Stimulated activated CD8-positive, alpha-beta memory T cell treated with anti-CD3 and anti-CD28 coated beads, Interleukin-15, amount 100 ng/mL, for 4 hours (primary cell): ENCODE measurements at regions not wholly inside any gene's neighbourhood (a gene's known extent, or its start where the extent isn't known, plus 50 kb on each side); places are given as distances from the start of the nearest gene placed in this dataset.
"Not testable (repeated sequence)": the region's sequence is repeated elsewhere in the genome, so short reads cannot be mapped to it uniquely, and the experiment has no call there.

Source experiments
- DNase-seq, 2 donors: peaks; one replicate each; pipeline ENCODE4 v3.0.0-alpha.2; 2020; ENCODE audit warnings: low read depth in 2 of 2

DNA sequence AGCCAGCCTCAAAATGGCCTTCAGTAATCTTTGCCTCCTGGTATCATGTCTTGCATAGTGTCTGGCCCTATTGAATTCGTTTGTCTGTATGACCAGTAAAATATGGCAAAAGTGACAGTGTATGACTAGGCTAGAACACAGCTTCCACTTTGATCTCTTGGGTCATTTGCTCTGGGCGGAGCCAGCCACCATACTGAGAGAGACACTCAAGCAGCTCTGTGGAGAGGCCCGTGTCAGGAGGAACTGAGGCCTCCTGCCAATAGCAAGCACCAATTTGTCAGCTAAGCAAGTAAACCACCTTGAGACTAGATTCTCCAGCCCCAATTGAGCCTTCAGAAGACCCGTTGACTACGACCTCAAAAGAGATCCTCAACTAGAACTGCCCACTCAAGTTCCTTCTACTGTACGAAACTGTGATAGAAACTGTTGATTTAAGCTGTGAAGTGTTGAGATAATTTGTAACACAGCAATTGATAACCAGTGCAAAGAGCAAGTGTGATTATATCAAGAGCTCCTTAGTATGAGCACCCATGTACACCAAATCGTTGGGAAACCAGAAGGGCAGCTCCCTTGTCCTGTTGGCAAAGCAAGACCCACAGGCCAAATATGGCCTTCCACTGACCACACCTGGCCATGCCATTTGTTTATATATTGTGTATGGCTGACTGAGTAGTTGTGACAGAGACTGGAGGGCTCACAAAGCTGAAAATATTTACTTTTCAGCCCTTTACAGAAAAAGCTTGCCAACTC lies 52.7 kb upstream of the SERBP1 start:
- DNase-seq: no peak

DNA sequence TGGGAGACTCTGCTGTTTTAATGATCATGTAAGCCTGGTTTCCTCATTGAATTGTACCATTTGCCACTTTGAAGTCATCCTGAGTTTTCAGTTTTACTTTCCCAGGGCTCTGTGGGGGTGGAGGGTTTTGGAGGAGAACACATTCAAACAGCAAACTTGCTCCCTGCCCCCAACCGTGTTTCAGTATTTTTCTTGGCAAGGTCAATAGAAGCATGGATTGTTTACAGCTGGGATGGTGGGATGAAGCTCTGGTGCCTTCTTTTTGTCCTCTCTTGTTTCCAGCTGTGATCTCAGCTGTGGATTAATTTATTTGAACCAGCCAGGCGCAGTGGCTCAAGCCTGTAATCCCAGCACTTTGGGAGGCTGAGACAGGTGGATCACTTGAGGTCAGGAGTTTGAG lies 54.3 kb upstream of the SERBP1 start:
- no peak for DNase-seq

DNA sequence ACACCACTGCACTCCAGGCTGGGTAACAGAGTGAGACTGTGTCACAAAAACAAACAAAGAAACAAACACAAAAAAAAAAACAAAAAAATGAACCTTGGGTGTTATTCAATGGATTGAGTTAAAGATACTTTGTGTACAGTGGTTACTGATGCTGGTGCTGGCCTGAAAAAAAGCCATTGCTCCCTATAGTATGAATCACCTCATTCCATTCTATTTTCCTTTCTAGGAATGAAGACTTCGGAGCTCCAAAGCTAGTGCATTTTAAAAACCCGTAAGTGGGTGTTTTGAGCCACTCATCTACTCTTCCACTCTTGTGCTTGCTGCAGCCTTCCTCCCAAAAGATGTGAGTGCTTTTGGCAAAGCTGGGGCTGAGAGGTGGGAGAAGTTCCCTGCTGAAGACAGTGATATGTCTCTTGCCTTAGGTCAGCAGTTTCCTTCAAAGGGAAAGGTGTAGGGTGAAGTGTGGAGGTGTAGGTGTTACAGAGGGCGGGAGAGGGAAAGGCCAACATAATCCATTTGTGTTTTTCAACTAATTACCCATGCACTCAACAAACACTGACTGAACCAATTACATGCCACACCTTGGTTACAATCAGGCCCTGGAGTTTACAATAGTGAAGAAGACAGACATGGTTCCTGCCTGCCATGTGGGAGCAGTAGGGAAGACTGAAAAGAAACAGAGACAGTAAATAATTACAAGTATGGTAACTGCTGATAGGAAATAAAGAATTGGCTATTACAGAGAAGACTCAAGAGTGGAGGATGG lies 55.0 kb upstream of the SERBP1 start:
- no peak for DNase-seq

DNA sequence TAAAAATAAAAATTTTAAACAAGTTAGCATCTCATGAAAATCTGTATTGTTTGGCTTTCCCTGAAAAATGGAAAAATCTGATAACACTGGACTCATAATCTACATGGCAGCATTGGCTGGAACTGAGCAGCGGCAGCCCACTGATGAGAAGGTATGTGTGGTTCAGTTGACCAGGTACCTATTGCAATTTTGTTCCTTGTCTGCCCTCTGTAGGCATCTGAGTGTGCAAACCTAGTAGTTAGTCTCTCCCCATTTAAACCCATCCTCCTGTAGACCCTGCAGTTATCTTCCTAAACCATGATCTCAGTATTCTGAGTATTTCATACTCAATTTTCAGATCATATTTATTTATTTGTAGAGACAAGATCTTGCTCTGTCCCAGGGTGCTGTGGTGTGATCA lies 59.4 kb upstream of the SERBP1 start:
- no peak for DNase-seq

DNA sequence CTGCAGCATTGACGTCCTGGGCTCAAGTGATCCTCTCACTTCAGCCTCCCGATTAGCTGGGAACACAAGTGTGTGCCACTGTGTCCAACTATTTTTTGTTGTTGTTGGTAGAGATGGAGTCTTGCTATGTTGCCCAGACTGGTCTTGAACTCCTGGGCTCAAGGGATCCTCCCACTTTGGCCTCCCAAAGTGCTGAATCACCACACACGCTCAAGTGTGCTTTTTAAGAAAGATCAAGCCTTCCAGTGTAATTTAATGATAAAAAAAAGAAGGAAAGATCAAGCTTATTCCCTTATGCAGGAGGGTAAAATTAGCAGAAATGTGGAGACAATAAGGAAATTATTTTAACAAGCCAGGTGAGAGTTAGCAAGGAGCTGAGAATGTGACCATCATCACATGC lies 61.1 kb upstream of the SERBP1 start:
- no peak for DNase-seq

DNA sequence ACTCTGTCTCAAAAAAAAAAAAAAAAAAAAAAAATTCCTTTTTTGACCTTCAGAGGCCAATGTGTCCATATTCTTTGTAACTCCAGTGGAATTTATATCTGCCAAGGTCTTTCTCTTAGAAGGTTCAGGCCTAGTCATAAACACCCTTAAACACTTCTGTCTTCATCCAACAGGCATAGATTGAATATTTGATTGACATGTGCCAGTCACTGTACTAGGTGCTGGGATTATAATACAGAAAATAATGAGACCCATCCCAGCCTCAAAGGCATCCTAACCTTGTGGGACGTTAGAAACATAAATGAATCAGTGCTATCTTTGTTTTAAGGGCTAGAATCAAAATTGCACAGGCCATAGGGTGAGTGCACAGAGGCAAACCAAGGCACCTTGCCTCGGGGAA lies 62.9 kb upstream of the SERBP1 start:
- DNase-seq: no peak

DNA sequence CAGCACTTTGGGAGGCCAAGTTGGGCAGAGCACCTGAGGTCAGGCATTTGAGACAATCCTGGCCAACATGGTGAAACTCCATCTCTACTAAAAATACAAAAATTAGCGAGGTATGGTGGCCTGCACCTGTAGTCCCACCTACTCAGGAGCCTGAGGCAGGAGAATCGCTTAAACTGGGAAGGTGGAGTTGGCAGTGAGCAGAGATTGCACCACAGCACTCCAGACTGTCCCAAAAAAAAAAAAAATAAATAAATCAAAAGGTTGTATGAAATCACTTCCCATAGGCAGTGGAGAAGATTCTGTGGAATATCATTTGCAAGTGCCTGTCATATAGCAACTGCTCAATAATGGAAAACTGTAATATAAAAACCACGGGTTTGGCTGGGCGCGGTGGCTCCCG lies 65.1 kb upstream of the SERBP1 start:
- DNase-seq: no peak

DNA sequence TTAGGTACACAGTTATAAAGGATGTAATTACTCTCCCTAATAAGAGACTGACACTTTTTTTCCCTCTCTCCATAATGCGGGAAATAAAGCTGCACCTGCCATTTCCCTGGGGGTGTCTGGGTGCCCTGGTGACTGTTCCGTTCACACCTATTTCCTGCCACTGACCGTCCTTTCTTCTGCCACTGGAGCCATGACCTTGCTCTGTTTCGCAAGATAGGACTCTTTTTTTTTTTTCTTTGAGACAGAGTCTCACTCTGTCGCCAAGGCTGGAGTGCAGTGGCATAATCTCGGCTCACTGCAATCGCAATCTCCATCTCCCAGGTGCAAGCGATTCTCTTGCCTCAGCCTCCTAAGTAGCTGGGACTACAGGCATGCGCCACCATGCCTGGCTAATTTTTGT lies 66.1 kb upstream of the SERBP1 start:
- no peak for DNase-seq

DNA sequence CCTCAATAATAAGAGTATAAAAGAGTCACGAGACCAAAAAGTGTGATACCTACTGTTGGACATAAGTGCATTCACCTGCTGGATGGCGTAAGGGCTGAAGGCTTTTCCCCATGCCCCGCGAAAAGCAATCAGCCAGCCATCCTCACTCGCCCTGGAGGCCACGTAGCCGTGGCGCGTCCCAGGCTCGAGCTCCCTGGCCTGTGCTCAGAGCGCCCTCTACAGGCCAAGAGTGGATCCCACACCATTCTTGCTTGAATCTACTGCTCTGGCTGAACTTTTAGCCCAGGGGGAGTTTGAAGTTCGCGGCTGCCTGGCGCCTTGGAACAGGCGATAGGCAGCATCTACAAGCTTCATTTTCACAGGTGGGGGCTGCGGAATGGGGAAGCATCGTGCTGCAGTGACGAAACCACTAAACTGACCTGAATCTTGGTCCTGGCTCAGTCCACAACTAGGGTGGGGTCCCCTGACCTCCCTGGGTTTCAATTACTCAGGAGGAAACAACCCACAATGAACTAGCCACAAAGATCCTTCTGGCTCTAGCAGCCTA lies 70.3 kb upstream of the SERBP1 start:
- peak; percentile 60 for DNase-seq

DNA sequence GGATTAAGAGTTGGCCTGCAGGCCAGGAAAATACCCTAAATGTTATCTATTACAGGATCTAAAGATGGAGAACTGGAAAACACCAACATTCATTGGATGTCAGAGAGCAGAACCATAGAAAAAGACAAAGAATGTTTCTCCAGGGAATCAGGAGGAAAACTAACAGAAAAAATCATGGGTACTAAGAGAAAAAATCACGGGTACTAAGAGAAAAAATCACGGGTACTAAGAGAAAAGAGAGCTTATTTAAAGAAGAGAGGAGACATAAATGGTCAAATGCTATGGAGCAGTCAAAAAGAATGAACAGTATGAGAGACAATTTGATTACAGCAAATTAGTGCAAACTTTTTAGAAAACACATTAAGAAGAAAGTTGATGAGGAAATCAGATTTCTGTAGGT lies 73.8 kb upstream of the SERBP1 start:
- DNase-seq: no peak

DNA sequence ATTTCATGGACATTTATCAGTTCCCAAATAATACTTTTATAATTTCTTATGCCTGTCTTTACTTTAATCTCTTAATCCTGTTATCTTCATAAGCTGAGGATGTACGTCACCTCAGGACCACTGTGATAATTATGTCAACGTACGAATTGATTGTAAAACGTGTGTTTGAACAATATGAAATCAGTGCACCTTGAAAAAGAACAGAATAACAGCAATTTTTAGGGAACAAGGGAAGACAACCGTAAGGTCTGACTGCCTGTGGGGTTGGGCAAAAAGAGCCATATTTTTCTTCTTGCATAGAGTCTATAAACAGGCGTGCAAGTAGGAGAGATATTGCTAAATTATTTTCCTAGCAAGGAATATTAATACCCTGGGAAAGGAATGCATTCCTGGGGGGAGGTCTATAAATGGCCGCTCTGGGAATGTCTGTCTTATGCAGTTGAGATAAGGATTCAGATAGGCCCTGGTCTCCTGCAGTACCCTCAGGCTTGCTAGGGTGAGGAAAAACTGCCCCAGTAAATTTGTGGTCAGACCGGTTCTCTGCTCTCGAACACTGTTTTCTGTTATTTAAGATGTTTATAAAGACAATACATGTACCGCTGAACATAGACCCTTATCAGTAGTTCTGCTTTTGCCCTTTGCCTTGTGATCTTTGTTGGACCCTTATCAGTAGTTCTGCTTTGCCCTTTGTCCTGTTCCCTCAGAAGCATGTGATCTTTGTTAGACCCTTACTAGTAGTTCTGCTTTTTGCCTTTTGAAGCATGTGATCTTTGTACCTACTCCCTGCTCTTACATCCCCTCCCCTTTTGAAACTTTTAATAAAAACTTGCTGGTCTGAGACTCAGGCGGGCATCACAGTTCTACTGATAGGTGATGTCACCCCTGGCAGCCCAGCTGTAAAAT lies 83.4 kb upstream of the SERBP1 start:
- not testable (repeated sequence) for DNase-seq

DNA sequence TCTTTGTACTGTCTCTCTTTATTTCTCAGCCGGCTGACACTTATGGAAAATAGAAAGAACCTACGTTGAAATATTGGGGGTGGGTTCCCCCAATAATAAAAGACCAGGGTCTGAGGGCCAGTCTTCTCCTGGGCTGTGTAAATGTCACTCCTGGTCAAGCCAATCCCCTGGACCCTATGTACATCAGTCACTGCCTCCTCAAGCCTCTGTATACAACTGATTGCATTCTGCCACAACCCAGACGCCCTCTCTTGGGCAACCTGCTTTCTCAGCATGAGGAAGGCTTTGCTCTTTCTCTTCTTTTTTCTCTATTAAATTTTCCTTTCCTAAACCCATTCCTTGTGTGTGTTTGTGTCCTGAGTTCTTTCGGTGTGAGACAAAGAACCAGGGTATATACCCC lies 84.1 kb upstream of the SERBP1 start:
- DNase-seq: no peak

DNA sequence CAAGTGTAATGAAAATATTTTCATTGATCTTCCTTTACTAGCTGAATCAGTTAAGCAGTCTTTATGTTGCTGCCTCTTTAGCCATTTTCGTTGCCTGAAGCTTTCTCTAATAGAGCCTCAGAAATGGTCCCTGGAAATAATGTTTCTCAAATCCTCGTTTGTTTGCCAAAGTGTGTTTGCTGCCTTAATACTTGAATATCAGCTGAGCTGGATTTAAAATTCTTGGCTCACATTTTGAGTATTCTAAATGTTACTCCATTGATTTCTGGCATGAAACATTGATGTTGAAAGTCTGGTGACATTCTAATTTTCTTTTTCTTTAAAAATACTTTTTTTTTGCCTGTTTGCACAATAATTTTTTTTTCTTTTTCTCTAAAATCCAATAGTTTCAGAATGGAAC lies 84.6 kb upstream of the SERBP1 start:
- DNase-seq: no peak

DNA sequence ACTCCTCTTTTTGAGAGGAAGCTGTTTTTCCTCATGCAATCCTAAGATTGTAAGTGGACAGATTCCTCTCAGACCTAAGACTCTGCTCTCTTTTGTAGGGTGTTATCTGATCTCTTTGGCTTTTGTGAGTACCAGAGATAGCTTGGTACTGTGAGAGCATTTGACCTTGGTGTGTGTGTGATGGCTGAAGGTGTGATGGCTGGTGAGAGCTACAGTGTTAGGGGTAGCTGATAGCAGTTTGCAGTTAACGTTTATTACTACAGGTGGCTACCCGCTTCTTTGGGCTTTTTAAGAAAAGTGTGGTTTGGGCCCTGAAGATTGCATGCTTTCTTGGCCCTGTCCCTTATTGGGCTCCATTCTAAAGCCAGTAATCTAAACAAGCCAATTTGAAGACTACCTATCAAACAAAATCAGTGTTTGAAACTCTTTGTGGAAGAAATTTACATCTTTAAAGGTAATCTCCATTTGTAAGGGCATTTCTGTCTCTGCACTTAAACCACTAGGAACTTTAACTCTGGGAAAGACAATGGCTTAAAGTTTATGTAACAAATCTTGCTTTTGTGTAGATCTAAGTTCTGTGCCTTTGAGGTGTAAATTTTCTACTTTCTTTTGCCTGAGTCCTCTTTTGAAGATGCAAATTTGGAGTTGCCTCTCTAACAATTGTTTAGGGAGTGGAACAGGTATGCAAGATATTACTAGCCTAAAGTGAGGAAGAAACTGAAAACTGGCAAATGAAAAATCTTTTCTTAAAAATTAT lies 85.3 kb upstream of the SERBP1 start:
- no peak for DNase-seq

DNA sequence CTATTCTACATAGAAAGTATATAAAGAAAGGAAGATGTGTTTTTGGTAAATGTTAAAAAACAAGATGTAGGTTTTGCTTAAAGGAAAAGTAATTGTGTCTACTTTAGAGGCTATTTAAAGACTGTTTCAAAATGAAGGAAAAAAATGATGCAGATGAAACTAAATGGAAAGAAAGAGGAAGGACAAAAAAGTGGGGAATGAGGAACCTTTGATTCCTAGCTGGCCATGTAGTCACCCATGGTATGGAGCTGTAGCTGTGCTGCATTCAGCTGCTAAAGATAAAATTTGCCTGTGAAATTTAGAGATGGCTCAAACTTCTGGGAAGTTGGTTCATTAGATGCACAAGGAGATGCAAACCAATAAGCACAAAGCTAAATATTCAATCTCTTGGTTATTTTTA lies 86.8 kb upstream of the SERBP1 start:
- no peak for DNase-seq

DNA sequence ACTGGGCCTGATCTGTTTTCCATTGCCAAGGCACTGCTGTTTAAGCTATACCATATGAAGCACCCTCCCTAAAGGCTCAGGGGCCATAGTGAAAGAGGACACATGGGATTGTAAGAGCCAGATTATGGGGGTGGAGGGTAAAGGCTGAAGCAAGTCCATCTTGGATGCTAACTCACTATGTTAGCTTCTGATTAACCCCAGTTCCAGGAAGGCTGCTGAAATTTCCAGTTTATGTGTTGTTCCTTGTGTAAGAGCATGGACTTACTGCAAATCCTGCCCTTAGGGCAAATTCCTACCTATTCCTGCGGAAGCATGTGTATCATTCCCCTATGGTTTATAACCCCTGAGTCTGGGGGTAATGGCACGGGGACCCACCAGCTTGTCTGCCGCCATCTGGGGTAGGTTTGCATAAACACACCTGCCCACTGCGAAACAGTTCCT lies 91.8 kb upstream of the SERBP1 start:
- DNase-seq: no peak

DNA sequence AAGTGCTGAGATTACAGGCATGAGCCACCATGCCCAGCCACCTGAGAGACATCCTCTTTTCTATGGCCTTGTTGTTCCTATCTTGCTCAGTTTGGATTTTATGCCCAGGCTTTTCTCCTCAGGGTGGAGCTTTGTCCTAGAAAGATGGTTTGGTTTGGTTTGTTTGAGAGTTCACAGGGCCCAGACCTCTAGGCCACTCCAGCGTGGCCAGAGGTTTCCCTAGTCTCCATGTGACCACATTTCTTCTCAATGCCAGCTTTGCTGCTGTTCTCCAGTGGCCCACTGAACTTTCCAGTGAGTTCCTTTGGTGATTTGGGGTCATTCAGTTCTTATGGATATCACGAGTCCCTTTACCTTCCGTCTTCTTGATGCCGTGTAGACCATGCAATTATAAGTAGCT lies 92.6 kb upstream of the SERBP1 start:
- no peak for DNase-seq

DNA sequence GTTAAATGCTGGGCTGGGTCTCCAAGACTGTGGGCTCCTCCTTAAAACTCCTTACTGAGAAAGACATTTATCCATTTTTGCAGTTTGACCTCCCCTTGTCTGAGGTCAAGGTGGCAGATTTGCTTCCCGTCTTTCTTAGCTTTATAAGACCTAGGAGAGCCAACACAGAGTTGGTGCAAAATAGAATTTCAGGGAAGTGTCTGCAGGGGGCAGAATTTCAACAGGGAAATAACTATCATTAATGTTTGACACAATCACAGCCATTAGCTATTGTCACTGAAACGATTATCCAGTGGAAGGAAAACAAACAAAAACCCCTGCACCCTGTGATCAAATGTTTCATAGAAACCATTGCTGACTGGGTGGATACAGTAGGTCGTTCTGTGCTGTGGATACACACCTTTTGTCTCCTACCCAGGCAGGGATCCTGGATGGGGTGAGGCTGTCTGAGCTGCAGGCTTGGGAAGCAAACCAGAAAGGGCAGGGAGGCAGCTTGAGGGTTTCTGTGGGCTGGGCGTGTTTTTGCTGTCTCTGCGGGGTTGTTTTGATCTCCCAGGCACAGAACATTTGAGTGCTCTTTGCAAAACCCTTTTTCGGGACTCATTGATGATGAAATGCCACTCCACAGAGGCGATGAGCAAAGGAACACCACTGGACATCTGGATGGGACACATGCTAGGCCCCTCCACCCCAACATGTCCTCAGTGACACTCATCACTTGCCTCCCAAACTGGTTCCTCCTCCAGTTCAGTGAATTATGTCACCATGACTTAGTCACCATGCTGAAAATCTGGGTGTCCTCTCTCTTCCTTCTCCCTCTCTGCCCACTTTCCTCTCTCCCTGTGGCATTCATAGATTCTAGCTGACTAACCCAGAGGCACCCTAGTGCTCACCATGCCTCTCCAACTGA lies 94.2 kb upstream of the SERBP1 start:
- DNase-seq: no peak

DNA sequence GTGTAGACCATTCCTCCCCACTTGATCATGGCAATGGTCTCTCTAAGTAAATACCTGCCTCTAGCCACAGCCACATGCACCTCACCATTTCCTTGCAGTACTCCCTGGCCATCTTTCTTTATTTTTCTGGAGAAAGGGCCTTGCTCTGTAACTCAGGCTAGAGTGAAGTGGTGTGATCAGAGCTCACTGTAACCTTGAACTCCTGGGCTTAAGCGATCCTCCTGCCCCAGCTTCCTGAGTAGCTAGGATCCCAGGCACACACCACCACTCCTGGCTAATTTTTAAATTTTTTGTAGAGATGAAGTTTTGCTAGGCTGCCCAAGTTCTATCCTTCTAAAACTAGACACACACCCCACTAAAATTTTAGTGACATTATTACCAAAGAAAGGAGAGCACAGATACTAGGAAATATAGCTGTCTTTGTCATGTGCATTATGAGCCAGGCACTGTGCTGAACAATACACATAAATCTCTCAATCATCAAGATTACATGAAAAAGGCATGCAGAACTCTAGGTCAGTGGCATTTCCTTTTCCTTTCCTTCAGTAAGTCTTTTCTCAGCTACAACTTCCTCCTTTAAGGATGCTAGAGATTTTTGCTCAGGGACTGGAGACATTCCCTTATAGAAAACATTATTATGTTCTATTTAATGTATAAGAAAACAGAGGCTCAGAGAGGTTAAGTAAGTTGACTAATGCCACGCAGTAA lies 95.0 kb upstream of the SERBP1 start:
- DNase-seq: no peak

DNA sequence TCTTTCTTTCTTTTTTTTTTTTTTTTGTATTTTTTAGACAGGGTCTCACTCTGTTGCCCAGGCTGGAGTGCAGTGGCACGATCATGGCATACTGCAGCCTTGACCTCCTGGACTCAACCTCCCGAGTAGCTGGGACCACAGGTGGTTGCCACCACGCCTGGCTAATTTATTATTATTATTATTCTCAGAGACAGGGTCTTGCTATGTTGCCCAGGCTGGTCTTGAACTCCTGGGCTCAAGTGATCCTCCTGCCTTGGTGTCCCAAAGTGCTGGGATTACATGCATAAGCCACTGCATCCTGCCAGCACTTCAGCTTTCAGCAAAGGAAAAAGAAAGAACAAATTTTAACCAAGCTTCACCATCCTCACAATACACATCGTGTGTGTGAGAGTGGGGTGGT lies 97.9 kb upstream of the SERBP1 start:
- DNase-seq: no peak
